Stomach (tissue), 4 donors: ENCODE measurements at regions not wholly inside any gene's neighbourhood (a gene's known extent, or its start where the extent isn't known, plus 50 kb on each side); places are given as distances from the start of the nearest gene placed in this dataset.

Experiments
- POLR2AphosphoS5 ChIP-seq, 3 donors: sonication (generic); formaldehyde crosslinking; IDR thresholded peaks; one replicate each; pipeline ENCODE4 v1.6.1; 2016; ENCODE audit warnings: antibody characterized with exemption in 3 of 3
- TF ChIP-seq, protein P1 (sequence below), 7 experiments: fragments of 450-650 bp in 4 of 7; fragments of 200-600 bp in 3 of 7; sonication (generic) in 3 of 7; IDR thresholded peaks; one replicate each; pipeline ENCODE4 v1.5.1; 2016 to 2019; ENCODE audit warnings: antibody characterized with exemption in 7 of 7, control low read depth in 2 of 7, mild to moderate bottlenecking in 1 of 7

DNA sequence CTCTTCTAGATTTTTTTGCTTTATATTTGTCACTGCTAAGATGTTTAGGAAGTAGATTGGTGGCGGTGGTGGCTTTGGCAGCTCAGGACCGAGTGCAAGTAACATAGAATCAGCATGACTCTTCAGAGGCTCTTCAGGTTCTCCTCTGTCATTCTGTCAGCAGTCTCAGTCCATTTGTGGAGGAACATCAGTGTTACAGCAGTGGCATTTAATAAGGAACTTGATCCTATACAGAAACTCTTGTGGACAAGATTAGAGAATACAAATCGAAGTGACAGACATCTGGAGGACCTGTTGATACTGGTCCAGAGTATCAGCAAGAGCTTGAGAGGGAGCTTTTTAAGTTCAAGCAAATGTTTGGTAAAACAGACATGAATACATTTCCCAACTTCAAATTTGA is 82.2 kb upstream of the GNAZ start:
- TF ChIP-seq, protein P1, sequence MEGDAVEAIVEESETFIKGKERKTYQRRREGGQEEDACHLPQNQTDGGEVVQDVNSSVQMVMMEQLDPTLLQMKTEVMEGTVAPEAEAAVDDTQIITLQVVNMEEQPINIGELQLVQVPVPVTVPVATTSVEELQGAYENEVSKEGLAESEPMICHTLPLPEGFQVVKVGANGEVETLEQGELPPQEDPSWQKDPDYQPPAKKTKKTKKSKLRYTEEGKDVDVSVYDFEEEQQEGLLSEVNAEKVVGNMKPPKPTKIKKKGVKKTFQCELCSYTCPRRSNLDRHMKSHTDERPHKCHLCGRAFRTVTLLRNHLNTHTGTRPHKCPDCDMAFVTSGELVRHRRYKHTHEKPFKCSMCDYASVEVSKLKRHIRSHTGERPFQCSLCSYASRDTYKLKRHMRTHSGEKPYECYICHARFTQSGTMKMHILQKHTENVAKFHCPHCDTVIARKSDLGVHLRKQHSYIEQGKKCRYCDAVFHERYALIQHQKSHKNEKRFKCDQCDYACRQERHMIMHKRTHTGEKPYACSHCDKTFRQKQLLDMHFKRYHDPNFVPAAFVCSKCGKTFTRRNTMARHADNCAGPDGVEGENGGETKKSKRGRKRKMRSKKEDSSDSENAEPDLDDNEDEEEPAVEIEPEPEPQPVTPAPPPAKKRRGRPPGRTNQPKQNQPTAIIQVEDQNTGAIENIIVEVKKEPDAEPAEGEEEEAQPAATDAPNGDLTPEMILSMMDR (IDR thresholded peaks at IDR 0.05) = no peak
- TF ChIP-seq POLR2AphosphoS5 (IDR thresholded peaks at IDR 0.05) = no peak
